ENCODE measurements at regions not wholly inside any gene's neighbourhood (a gene's known extent, or its start where the extent isn't known, plus 50 kb on each side); places are given as distances from the start of the nearest gene placed in this dataset.

DNA sequence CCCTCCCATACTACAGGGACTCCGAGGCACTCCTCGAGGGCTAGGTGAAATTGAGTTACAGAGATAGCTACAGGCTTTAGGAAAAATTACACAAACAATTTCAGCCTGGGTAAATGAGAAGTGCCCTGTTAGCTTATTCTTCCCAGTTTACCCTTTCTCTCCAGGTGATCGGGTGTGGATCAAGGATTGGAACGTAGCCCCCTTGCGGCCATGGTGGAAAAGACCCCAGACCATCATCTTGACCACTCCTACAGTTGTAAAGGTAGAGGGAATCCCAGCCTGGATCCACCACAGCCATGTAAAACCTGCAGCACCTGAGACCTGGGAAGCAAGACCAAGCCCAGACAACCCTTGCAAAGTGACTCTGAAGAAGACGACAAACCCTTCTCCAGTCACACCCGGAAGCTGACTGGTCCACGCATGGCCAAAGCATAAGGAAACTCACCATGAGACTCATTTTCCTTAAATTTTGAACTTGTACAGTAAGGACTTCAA, 600.6 kb downstream of the UQCRFS1 start:
- TF ChIP-seq ZNF274 (IDR thresholded peaks at IDR 0.05; ENCODE audit: low read length), result no peak
- no peak for TF ChIP-seq ZNF274 (tag by site-specific recombination; IDR thresholded peaks at IDR 0.05; ENCODE audit: borderline replicate concordance)
- TF ChIP-seq, protein P1, sequence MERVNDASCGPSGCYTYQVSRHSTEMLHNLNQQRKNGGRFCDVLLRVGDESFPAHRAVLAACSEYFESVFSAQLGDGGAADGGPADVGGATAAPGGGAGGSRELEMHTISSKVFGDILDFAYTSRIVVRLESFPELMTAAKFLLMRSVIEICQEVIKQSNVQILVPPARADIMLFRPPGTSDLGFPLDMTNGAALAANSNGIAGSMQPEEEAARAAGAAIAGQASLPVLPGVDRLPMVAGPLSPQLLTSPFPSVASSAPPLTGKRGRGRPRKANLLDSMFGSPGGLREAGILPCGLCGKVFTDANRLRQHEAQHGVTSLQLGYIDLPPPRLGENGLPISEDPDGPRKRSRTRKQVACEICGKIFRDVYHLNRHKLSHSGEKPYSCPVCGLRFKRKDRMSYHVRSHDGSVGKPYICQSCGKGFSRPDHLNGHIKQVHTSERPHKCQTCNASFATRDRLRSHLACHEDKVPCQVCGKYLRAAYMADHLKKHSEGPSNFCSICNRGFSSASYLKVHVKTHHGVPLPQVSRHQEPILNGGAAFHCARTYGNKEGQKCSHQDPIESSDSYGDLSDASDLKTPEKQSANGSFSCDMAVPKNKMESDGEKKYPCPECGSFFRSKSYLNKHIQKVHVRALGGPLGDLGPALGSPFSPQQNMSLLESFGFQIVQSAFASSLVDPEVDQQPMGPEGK (tag by site-specific recombination; IDR thresholded peaks at IDR 0.05), result no peak
- no peak for TF ChIP-seq ZNF114 (tag by site-specific recombination; IDR thresholded peaks at IDR 0.05)
- no peak for TF ChIP-seq ZNF19 (tag by site-specific recombination; IDR thresholded peaks at IDR 0.05; ENCODE audit: low read depth)
- no peak for TF ChIP-seq ZNF777 (tag by site-specific recombination; IDR thresholded peaks at IDR 0.05; ENCODE audit: borderline replicate concordance)
- TF ChIP-seq MYNN (tag by site-specific recombination; IDR thresholded peaks at IDR 0.05; ENCODE audit: borderline replicate concordance), result no peak
- no peak for TF ChIP-seq ZNF792 (tag by site-specific recombination; IDR thresholded peaks at IDR 0.05)
- TF ChIP-seq ATF2 (tag by site-specific recombination; IDR thresholded peaks at IDR 0.05; ENCODE audit: low read depth), result no peak
- no peak for TF ChIP-seq TCF7L2 (IDR thresholded peaks at IDR 0.05; ENCODE audit: borderline replicate concordance, low read depth, low read length)
- TF ChIP-seq CTCF (tag by site-specific recombination; IDR thresholded peaks at IDR 0.05), result no peak
- no peak for TF ChIP-seq ZFP3 (tag by site-specific recombination; IDR thresholded peaks at IDR 0.05; ENCODE audit: low read depth)
- TF ChIP-seq ZNF658 (tag by site-specific recombination; IDR thresholded peaks at IDR 0.05), result no peak
